Calu3 (cell line): ENCODE measurements at regions not wholly inside any gene's neighbourhood (a gene's known extent, or its start where the extent isn't known, plus 50 kb on each side); places are given as distances from the start of the nearest gene placed in this dataset.

ENCODE experiments used
- BruUV-seq: library from RNA; stranded (reverse); fragments of 400-500 nt; replicated peaks from 2 replicates; lab custom pipeline; 2021; lab: Mats Ljungman, UMichigan
- CTCF ChIA-PET: fragments of 300-600 bp; sonication (Branson Sonifier 250); formaldehyde crosslinking; loops from one replicate; lab custom pipeline; 2022; ENCODE audit warnings: antibody characterized with exemption; lab: Charles Lee
- DNase-seq: peaks from one replicate; pipeline ENCODE4 v3.0.0; 2022
- H3K27ac Mint-ChIP-seq: one replicate; pipeline ENCODE4 v1.8.0; 2022; ENCODE audit warnings: mixed read lengths; ENCODE audit not compliant: unreplicated experiment
- H3K27me3 Mint-ChIP-seq: one replicate; pipeline ENCODE4 v1.8.0; 2022; ENCODE audit warnings: mixed read lengths; ENCODE audit not compliant: unreplicated experiment
- H3K36me3 Mint-ChIP-seq: one replicate; pipeline ENCODE4 v1.8.0; 2022; ENCODE audit warnings: mild to moderate bottlenecking, moderate library complexity, mixed read lengths; ENCODE audit not compliant: insufficient read depth, unreplicated experiment
- H3K4me1 Mint-ChIP-seq: one replicate; pipeline ENCODE4 v1.8.0; 2022; ENCODE audit warnings: mild to moderate bottlenecking, low read depth, mixed read lengths; ENCODE audit not compliant: unreplicated experiment
- H3K4me3 Mint-ChIP-seq: one replicate; pipeline ENCODE4 v1.8.0; 2022; ENCODE audit warnings: mild to moderate bottlenecking, low read depth, moderate library complexity, mixed read lengths; ENCODE audit not compliant: unreplicated experiment
- H3K9me3 Mint-ChIP-seq: one replicate; pipeline ENCODE4 v1.8.0; 2022; ENCODE audit warnings: low read depth, mixed read lengths; ENCODE audit not compliant: unreplicated experiment
- CTCF ChIP-seq: fragments of 200-600 bp; IDR thresholded peaks from one replicate; pipeline ENCODE4 v1.8.0; 2022; ENCODE audit warnings: antibody characterized with exemption; ENCODE audit not compliant: unreplicated experiment
- intact Hi-C: fragments of 100-400 bp; cut with micrococcal nuclease; formaldehyde crosslinking; loops from one replicate; pipeline ENCODE4 v1.10.0; 2022; ENCODE audit not compliant: unreplicated experiment

GRCh38 chr4:71187404-71188155 is 151.2 kb upstream of the SLC4A4 start:
- no peaks in the 10 kb centered on the region for H3K9me3 Mint-ChIP-seq
- H3K27me3 Mint-ChIP-seq, result no peaks in the 10 kb centered on the region
- H3K4me1 Mint-ChIP-seq, result peaks cover 13% of the 10 kb centered on the region
- intact Hi-C loops, result loop anchor here (2.0 to 10.0 kb wide), 2 partner anchors 77 to 363 kb away; no protein-coding TSS in a partner anchor
- no peak for TF ChIP-seq CTCF
- CTCF ChIA-PET, result interaction anchor here (0.6 to 1.5 kb wide), 4 partner anchors 49 to 1099 kb away, joined by 3 read pairs; no protein-coding TSS in a partner anchor
- no TSS peak for BruUV-seq
- H3K4me3 Mint-ChIP-seq, result peak overlapping the region; percentile 81
- DNase-seq, result peak; percentile 47
- H3K36me3 Mint-ChIP-seq, result peaks cover 27% of the 10 kb centered on the region
- peak overlapping the region; percentile 70 for H3K27ac Mint-ChIP-seq

GRCh38 chr4:71188156-71188640 is 150.6 kb upstream of the SLC4A4 start:
- no peaks in the 10 kb centered on the region for H3K9me3 Mint-ChIP-seq
- no peak for DNase-seq
- CTCF ChIA-PET, result interaction anchor here (0.6 to 1.5 kb wide), 4 partner anchors 48 to 1098 kb away, joined by 3 read pairs; no protein-coding TSS in a partner anchor
- no peak for TF ChIP-seq CTCF
- H3K4me3 Mint-ChIP-seq, result peak overlapping the region; percentile 81
- intact Hi-C loops, result loop anchor here (2.0 to 10.0 kb wide), 2 partner anchors 77 to 363 kb away; no protein-coding TSS in a partner anchor
- H3K27me3 Mint-ChIP-seq, result no peaks in the 10 kb centered on the region
- peaks cover 27% of the 10 kb centered on the region for H3K36me3 Mint-ChIP-seq
- H3K27ac Mint-ChIP-seq, result peak overlapping the region; percentile 70
- H3K4me1 Mint-ChIP-seq, result peaks cover 13% of the 10 kb centered on the region
- BruUV-seq, result TSS peak; percentile 35

GRCh38 chr4:71188951-71189350 is 149.9 kb upstream of the SLC4A4 start:
- peak overlapping the region; percentile 70 for H3K27ac Mint-ChIP-seq
- DNase-seq, result no peak
- peak overlapping the region; percentile 81 for H3K4me3 Mint-ChIP-seq
- CTCF ChIA-PET, result interaction anchor here (0.6 to 1.5 kb wide), 2 partner anchors 20 to 1097 kb away, joined by 3 read pairs; no protein-coding TSS in a partner anchor
- BruUV-seq, result no TSS peak
- H3K27me3 Mint-ChIP-seq, result no peaks in the 10 kb centered on the region
- intact Hi-C loops, result loop anchor here (2.0 to 10.0 kb wide), 2 partner anchors 76 to 362 kb away; no protein-coding TSS in a partner anchor
- H3K9me3 Mint-ChIP-seq, result no peaks in the 10 kb centered on the region
- peaks cover 27% of the 10 kb centered on the region for H3K36me3 Mint-ChIP-seq
- H3K4me1 Mint-ChIP-seq, result peaks cover 13% of the 10 kb centered on the region
- TF ChIP-seq CTCF, result no peak

GRCh38 chr4:71189471-71189870 is 149.3 kb upstream of the SLC4A4 start:
- Mint-ChIP-seq H3K27ac (no peak overlapping the region), H3K36me3 (peaks cover 27% of the 10 kb centered on the region), H3K27me3 (no peaks in the 10 kb centered on the region), H3K9me3 (no peaks in the 10 kb centered on the region), H3K4me1 (peaks cover 13% of the 10 kb centered on the region), H3K4me3 (no peak overlapping the region)
- no TSS peak for BruUV-seq
- intact Hi-C loops, result loop anchor here (2.0 to 10.0 kb wide), 2 partner anchors 75 to 361 kb away; no protein-coding TSS in a partner anchor
- CTCF ChIA-PET, result interaction anchor here (0.6 kb wide), 1 partner anchor 21 kb away, joined by 3 read pairs; no protein-coding TSS in a partner anchor
- TF ChIP-seq CTCF, result no peak
- peak; percentile 12 for DNase-seq
